Neural cell (in vitro differentiated cells): ENCODE measurements at regions not wholly inside any gene's neighbourhood (a gene's known extent, or its start where the extent isn't known, plus 50 kb on each side); places are given as distances from the start of the nearest gene placed in this dataset.

Source experiments
- H2AFZ ChIP-seq: fragments of 200-600, 300-800 bp; sonication (generic), shearing (Covaris generic); 2 replicates; pipeline ENCODE4 v1.6.0; 2014; ENCODE audit warnings: low read depth, mild to moderate bottlenecking, antibody characterized with exemption, low read length, moderate library complexity
- H3F3A ChIP-seq: fragments of 200-600 bp; shearing (Covaris generic); 2 replicates; pipeline ENCODE4 v1.6.1; 2016; ENCODE audit warnings: mild to moderate bottlenecking, moderate library complexity, mixed read lengths, antibody characterized with exemption, low read length; ENCODE audit not compliant: insufficient read depth, poor library complexity, severe bottlenecking
- H3K27ac ChIP-seq: fragments of 200-600, 300-800 bp; sonication (generic), shearing (Covaris generic); 2 replicates; pipeline ENCODE4 v1.5.1; 2014; ENCODE audit warnings: mild to moderate bottlenecking, low read length, moderate library complexity
- H3K27me3 ChIP-seq: fragments of 300-800, 200-600 bp; sonication (generic), shearing (Covaris generic); 2 replicates; pipeline ENCODE4 v1.6.0; 2014; ENCODE audit warnings: mild to moderate bottlenecking, low read depth, low read length, moderate library complexity; ENCODE audit not compliant: insufficient read depth
- H3K36me3 ChIP-seq: fragments of 300-800, 200-600 bp; sonication (generic), shearing (Covaris generic); 2 replicates; pipeline ENCODE4 v1.5.1; 2014; ENCODE audit warnings: mild to moderate bottlenecking, antibody characterized with exemption, low read length, moderate library complexity; ENCODE audit not compliant: insufficient read depth
- H3K4me2 ChIP-seq: fragments of 300-800, 200-600 bp; sonication (generic), shearing (Covaris generic); 2 replicates; pipeline ENCODE4 v1.6.0; 2014; ENCODE audit warnings: mild to moderate bottlenecking, low read length
- H3K4me3 ChIP-seq: fragments of 300-800, 200-600 bp; sonication (generic), shearing (Covaris generic); 2 replicates; pipeline ENCODE4 v1.5.1; 2014; ENCODE audit warnings: mild to moderate bottlenecking, low read length, moderate library complexity
- H3K79me2 ChIP-seq: fragments of 200-600 bp; shearing (Covaris generic); replicated peaks from 2 replicates; pipeline ENCODE4 v1.6.0; 2014; ENCODE audit warnings: mild to moderate bottlenecking, low read length, moderate library complexity; ENCODE audit not compliant: insufficient read depth
- H3K9ac ChIP-seq: fragments of 300-800, 200-600 bp; sonication (generic), shearing (Covaris generic); 2 replicates; pipeline ENCODE4 v1.6.1; 2016; ENCODE audit warnings: mild to moderate bottlenecking, low read length, mixed read lengths
- H3K9me2 ChIP-seq: fragments of 200-600 bp; shearing (Covaris generic); 2 replicates; pipeline ENCODE4 v1.6.1; 2016; ENCODE audit warnings: mild to moderate bottlenecking, low read length, mixed read lengths; ENCODE audit not compliant: insufficient read depth
- H3K9me3 ChIP-seq: fragments of 200-600, 300-800 bp; sonication (generic), shearing (Covaris generic); 2 replicates; pipeline ENCODE4 v1.6.1; 2016; ENCODE audit warnings: mild to moderate bottlenecking, mixed run types, low read length, moderate library complexity, mixed read lengths
- H4K20me1 ChIP-seq: fragments of 200-600 bp; shearing (Covaris generic); 2 replicates; pipeline ENCODE4 v1.6.1; 2016; ENCODE audit warnings: mild to moderate bottlenecking, mixed run types; ENCODE audit not compliant: insufficient read depth
- EP300 ChIP-seq: fragments of 450-650 bp; conservative IDR thresholded peaks from 2 replicates; pipeline ENCODE4 v1.6.1; 2014; ENCODE audit warnings: antibody characterized with exemption, mild to moderate bottlenecking, moderate library complexity; ENCODE audit not compliant: poor library complexity, severe bottlenecking
- EZH2 ChIP-seq: fragments of 200-600, 300-800 bp; shearing (Covaris generic), sonication (generic); IDR thresholded peaks from 2 replicates; pipeline ENCODE4 v1.6.1; 2014; ENCODE audit warnings: antibody characterized with exemption, low read length, borderline replicate concordance, mild to moderate bottlenecking; ENCODE audit not compliant: insufficient read depth, poor library complexity, severe bottlenecking
- MXI1 ChIP-seq: fragments of 450-650 bp; conservative IDR thresholded peaks from 2 replicates; pipeline ENCODE4 v1.6.1; 2014; ENCODE audit warnings: antibody characterized with exemption, mild to moderate bottlenecking; ENCODE audit not compliant: poor library complexity, severe bottlenecking
- POLR2AphosphoS5 ChIP-seq: IDR thresholded peaks from 2 replicates; pipeline ENCODE4 v1.6.1; 2012
- RAD21 ChIP-seq: fragments of 450-650 bp; conservative IDR thresholded peaks from 2 replicates; pipeline ENCODE4 v1.6.1; 2014; ENCODE audit warnings: antibody characterized with exemption, mild to moderate bottlenecking, moderate library complexity
- REST ChIP-seq: IDR thresholded peaks from 2 replicates; pipeline ENCODE4 v1.6.1; 2012; ENCODE audit warnings: borderline replicate concordance
- SMC3 ChIP-seq: fragments of 450-650 bp; conservative IDR thresholded peaks from 2 replicates; pipeline ENCODE4 v1.6.1; 2014; ENCODE audit warnings: antibody characterized with exemption, mild to moderate bottlenecking, moderate library complexity; ENCODE audit not compliant: poor library complexity
- TAF1 ChIP-seq: IDR thresholded peaks from 2 replicates; pipeline ENCODE4 v1.6.1; 2012; ENCODE audit warnings: low read depth
- TF ChIP-seq, protein P1 (sequence below): fragments of 450-650 bp; IDR thresholded peaks from 2 replicates; pipeline ENCODE4 v1.5.1; 2014; ENCODE audit warnings: antibody characterized with exemption, mild to moderate bottlenecking, moderate library complexity; ENCODE audit not compliant: poor library complexity, severe bottlenecking

DNA sequence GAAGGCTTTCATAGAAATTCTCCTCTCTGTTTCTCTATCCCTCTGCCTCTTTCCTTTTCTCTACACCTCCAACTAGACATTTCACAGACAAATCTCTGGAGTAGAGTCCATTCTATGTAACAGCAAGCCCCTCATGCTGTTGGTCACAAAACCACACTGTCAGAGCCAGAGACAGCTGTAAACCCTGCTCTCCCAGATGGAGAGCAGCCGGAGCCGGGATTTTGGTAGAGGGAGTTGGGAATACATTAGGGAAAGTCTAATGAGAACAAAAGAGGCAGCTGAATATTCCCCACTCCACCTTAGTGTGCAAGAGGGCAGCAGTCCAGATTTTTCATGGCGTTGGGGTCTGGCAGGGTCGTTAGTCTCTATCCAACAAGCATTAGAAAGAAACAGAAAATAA lies 68.3 kb upstream of the EDN1 start:
- no peaks in the 10 kb centered on the region for H4K20me1 ChIP-seq
- no peaks in the 10 kb centered on the region for H3K9me2 ChIP-seq
- no peak overlapping the region for H3K9ac ChIP-seq
- H2AFZ ChIP-seq: no peak overlapping the region
- no peaks in the 10 kb centered on the region for H3K36me3 ChIP-seq
- no peaks in the 10 kb centered on the region for H3K79me2 ChIP-seq
- H3K27ac ChIP-seq: no peak overlapping the region
- no peaks in the 10 kb centered on the region for H3K27me3 ChIP-seq
- no peak overlapping the region for H3K4me3 ChIP-seq
- H3K9me3 ChIP-seq: no peaks in the 10 kb centered on the region
- no peaks in the 10 kb centered on the region for H3F3A ChIP-seq
- TF ChIP-seq SMC3: no peak
- no peak for TF ChIP-seq EZH2
- H3K4me2 ChIP-seq: no peak overlapping the region

GRCh38 chr6:12222405-12223366 lies 67.5 kb upstream of the EDN1 start:
- TF ChIP-seq MXI1 (no peak), TAF1 (no peak), RAD21 (no peak), POLR2AphosphoS5 (no peak), EP300 (no peak), EZH2 (no peak), SMC3 (no peak), REST (no peak)
- TF ChIP-seq, protein P1, sequence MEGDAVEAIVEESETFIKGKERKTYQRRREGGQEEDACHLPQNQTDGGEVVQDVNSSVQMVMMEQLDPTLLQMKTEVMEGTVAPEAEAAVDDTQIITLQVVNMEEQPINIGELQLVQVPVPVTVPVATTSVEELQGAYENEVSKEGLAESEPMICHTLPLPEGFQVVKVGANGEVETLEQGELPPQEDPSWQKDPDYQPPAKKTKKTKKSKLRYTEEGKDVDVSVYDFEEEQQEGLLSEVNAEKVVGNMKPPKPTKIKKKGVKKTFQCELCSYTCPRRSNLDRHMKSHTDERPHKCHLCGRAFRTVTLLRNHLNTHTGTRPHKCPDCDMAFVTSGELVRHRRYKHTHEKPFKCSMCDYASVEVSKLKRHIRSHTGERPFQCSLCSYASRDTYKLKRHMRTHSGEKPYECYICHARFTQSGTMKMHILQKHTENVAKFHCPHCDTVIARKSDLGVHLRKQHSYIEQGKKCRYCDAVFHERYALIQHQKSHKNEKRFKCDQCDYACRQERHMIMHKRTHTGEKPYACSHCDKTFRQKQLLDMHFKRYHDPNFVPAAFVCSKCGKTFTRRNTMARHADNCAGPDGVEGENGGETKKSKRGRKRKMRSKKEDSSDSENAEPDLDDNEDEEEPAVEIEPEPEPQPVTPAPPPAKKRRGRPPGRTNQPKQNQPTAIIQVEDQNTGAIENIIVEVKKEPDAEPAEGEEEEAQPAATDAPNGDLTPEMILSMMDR: no peak
- no peaks in the 10 kb centered on the region for H4K20me1 ChIP-seq
- no peaks in the 10 kb centered on the region for H3K79me2 ChIP-seq
- H3K9ac ChIP-seq: no peak overlapping the region
- H3K36me3 ChIP-seq: no peaks in the 10 kb centered on the region
- H3K27me3 ChIP-seq: no peaks in the 10 kb centered on the region
- H3F3A ChIP-seq: no peaks in the 10 kb centered on the region
- no peaks in the 10 kb centered on the region for H3K9me3 ChIP-seq
- H3K9me2 ChIP-seq: no peaks in the 10 kb centered on the region
- no peak overlapping the region for H3K27ac ChIP-seq
- H2AFZ ChIP-seq: no peak overlapping the region
- H3K4me3 ChIP-seq: no peak overlapping the region
- no peak overlapping the region for H3K4me2 ChIP-seq
